H9 (cell line): ENCODE measurements at regions not wholly inside any gene's neighbourhood (a gene's known extent, or its start where the extent isn't known, plus 50 kb on each side); places are given as distances from the start of the nearest gene placed in this dataset.
"Not testable (repeated sequence)": the region's sequence is repeated elsewhere in the genome, so short reads cannot be mapped to it uniquely, and the experiment has no call there.

Experiments
- DNase-seq: peaks from one replicate; pipeline ENCODE4 v3.0.0-alpha.2; 2017
- H2AFZ ChIP-seq: one replicate; pipeline ENCODE4 v1.6.1; 2013; ENCODE audit warnings: mild to moderate bottlenecking, low read length, control low read depth, moderate library complexity
- H2AK5ac ChIP-seq: 2 replicates; pipeline ENCODE4 v1.6.1; 2013; ENCODE audit warnings: low read length, control low read depth, mixed read lengths; ENCODE audit not compliant: insufficient read length
- H2BK120ac ChIP-seq: one replicate; pipeline ENCODE4 v1.6.1; 2013; ENCODE audit warnings: low read depth, mild to moderate bottlenecking, low read length, control low read depth, inconsistent platforms; ENCODE audit not compliant: poor library complexity, severe bottlenecking
- H2BK12ac ChIP-seq: 2 replicates; pipeline ENCODE4 v1.6.1; 2013; ENCODE audit warnings: low read length, control low read depth, mixed read lengths, low read depth; ENCODE audit not compliant: insufficient read length
- H2BK15ac ChIP-seq: 2 replicates; pipeline ENCODE4 v1.6.1; 2013; ENCODE audit warnings: low read depth, low read length, control low read depth
- H2BK20ac ChIP-seq: one replicate; pipeline ENCODE4 v1.6.1; 2013; ENCODE audit warnings: low read depth, mild to moderate bottlenecking, low read length, control low read depth, inconsistent platforms; ENCODE audit not compliant: poor library complexity, severe bottlenecking
- H2BK5ac ChIP-seq: 2 replicates; pipeline ENCODE4 v1.6.1; 2013; ENCODE audit warnings: low read length, control low read depth, mixed read lengths; ENCODE audit not compliant: insufficient read length
- H3K14ac ChIP-seq: 2 replicates; pipeline ENCODE4 v1.6.1; 2013; ENCODE audit warnings: low read length, control low read depth; ENCODE audit not compliant: insufficient read depth
- H3K18ac ChIP-seq: 2 replicates; pipeline ENCODE4 v1.6.1; 2013; ENCODE audit warnings: low read depth, mild to moderate bottlenecking, mixed read lengths, low read length, control low read depth; ENCODE audit not compliant: insufficient read length
- H3K23ac ChIP-seq: 2 replicates; pipeline ENCODE4 v1.6.1; 2013; ENCODE audit warnings: low read length, control low read depth, mixed read lengths, low read depth; ENCODE audit not compliant: insufficient read length
- H3K23me2 ChIP-seq: 2 replicates; pipeline ENCODE4 v1.6.1; 2013; ENCODE audit warnings: low read depth, mild to moderate bottlenecking, mixed read lengths, low read length, control low read depth; ENCODE audit not compliant: insufficient read length, poor library complexity, severe bottlenecking
- H3K27ac ChIP-seq: 2 replicates; pipeline ENCODE4 v1.5.1; 2013; ENCODE audit warnings: low read length, control low read depth, mixed read lengths, low read depth; ENCODE audit not compliant: insufficient read length
- H3K27me3 ChIP-seq: 2 replicates; pipeline ENCODE4 v1.6.1; 2013; ENCODE audit warnings: low read length, control low read depth, inconsistent platforms; ENCODE audit not compliant: insufficient read depth
- H3K4ac ChIP-seq: 2 replicates; pipeline ENCODE4 v1.6.1; 2013; ENCODE audit warnings: low read depth, mild to moderate bottlenecking, control low read depth, inconsistent platforms, low read length, moderate library complexity
- H3K4me1 ChIP-seq: 2 replicates; pipeline ENCODE4 v1.6.1; 2013; ENCODE audit warnings: low read length, control low read depth, inconsistent platforms; ENCODE audit not compliant: insufficient read depth
- H3K4me2 ChIP-seq: 2 replicates; pipeline ENCODE4 v1.6.1; 2013; ENCODE audit warnings: low read length, control low read depth, mixed read lengths; ENCODE audit not compliant: insufficient read length, insufficient read depth
- H3K56ac ChIP-seq: 2 replicates; pipeline ENCODE4 v1.6.1; 2013; ENCODE audit warnings: low read depth, mild to moderate bottlenecking, mixed read lengths, low read length, control low read depth; ENCODE audit not compliant: insufficient read length
- H3K79me1 ChIP-seq: 2 replicates; pipeline ENCODE4 v1.6.1; 2013; ENCODE audit warnings: low read depth, mild to moderate bottlenecking, moderate library complexity, low read length, control low read depth, inconsistent platforms; ENCODE audit not compliant: insufficient read depth, poor library complexity, severe bottlenecking
- H3K79me2 ChIP-seq: 2 replicates; pipeline ENCODE4 v1.6.1; 2013; ENCODE audit warnings: low read length, control low read depth, inconsistent platforms; ENCODE audit not compliant: insufficient read depth
- H3K9ac ChIP-seq: 2 replicates; pipeline ENCODE4 v1.6.1; 2013; ENCODE audit warnings: low read length, control low read depth, mixed read lengths; ENCODE audit not compliant: insufficient read length; ENCODE audit errors: extremely low read depth
- H3K9me3 ChIP-seq: one replicate; pipeline ENCODE4 v1.6.1; 2013; ENCODE audit warnings: low read depth, low read length, inconsistent platforms; ENCODE audit not compliant: control insufficient read depth
- H3T11ph ChIP-seq: one replicate; pipeline ENCODE4 v1.6.1; 2013; ENCODE audit warnings: mild to moderate bottlenecking, low read length, control low read depth, inconsistent platforms
- H4K20me1 ChIP-seq: one replicate; pipeline ENCODE4 v1.6.1; 2013; ENCODE audit not compliant: control insufficient read depth, insufficient read length, insufficient read depth
- H4K5ac ChIP-seq: 2 replicates; pipeline ENCODE4 v1.6.1; 2013; ENCODE audit warnings: low read depth, mild to moderate bottlenecking, mixed read lengths, low read length, control low read depth; ENCODE audit not compliant: insufficient read length
- H4K8ac ChIP-seq: replicated peaks from 2 replicates; pipeline ENCODE4 v1.6.1; 2013; ENCODE audit warnings: low read length, control low read depth, mixed read lengths, low read depth; ENCODE audit not compliant: insufficient read length
- H4K91ac ChIP-seq: 2 replicates; pipeline ENCODE4 v1.6.1; 2013; ENCODE audit warnings: low read depth, mild to moderate bottlenecking, moderate library complexity, mixed read lengths, low read length, control low read depth; ENCODE audit not compliant: insufficient read length
- H3K27ac Mint-ChIP-seq, 3 experiments: 2 replicates in 2 of 3; 3 replicates in 1 of 3; pipeline ENCODE4 v1.8.0; 2020 to 2021; ENCODE audit warnings: mixed read lengths in 3 of 3, mild to moderate bottlenecking in 1 of 3, moderate library complexity in 1 of 3
- H3K27me3 Mint-ChIP-seq: 2 replicates; pipeline ENCODE4 v1.8.0; 2021; ENCODE audit warnings: low read depth, mild to moderate bottlenecking, moderate library complexity, mixed read lengths
- H3K36me3 Mint-ChIP-seq, 3 experiments: 2 replicates in 2 of 3; 3 replicates in 1 of 3; pipeline ENCODE4 v1.8.0; 2020 to 2021; ENCODE audit warnings: low read depth in 3 of 3, mixed read lengths in 3 of 3; ENCODE audit not compliant: insufficient read depth in 1 of 3
- H3K4me1 Mint-ChIP-seq, 2 experiments: 2 replicates each; pipeline ENCODE4 v1.8.0; 2020; ENCODE audit warnings: mixed read lengths in 2 of 2
- H3K4me3 Mint-ChIP-seq, 2 experiments: 2 replicates in 1 of 2; 3 replicates in 1 of 2; pipeline ENCODE4 v1.8.0; 2020 to 2021; ENCODE audit warnings: mild to moderate bottlenecking in 2 of 2, mixed read lengths in 2 of 2, moderate library complexity in 1 of 2
- H3K9me3 Mint-ChIP-seq, 2 experiments: 2 replicates in 1 of 2; 3 replicates in 1 of 2; pipeline ENCODE4 v1.8.0; 2020; ENCODE audit warnings: mild to moderate bottlenecking in 2 of 2, mixed read lengths in 2 of 2, moderate library complexity in 1 of 2
- WGBS: extraction: QIAGEN DNeasy Blood & Tissue Kit; methylation state at CpG from one replicate; pipeline ENCODE4 v1.1.7; 2013; ENCODE audit warnings: missing lambda C conversion rate, low lambda C conversion rate, mixed read lengths; ENCODE audit not compliant: insufficient read length; ENCODE audit errors: extremely low coverage; 5-methylcytosine and 5-hydroxymethylcytosine counted together

GRCh38 chrX:131473809-131474208 is 70.1 kb upstream of the OR13H1 start:
- not testable (repeated sequence) for H4K8ac ChIP-seq, H3K27ac ChIP-seq, H3K18ac ChIP-seq, H3K23ac ChIP-seq, H2BK12ac ChIP-seq, H3K4ac ChIP-seq, DNase-seq, H2AFZ ChIP-seq, H3K4me2 ChIP-seq, H3K9me3 ChIP-seq, H4K20me1 ChIP-seq, H3K9ac ChIP-seq, H3K27me3 ChIP-seq, H2AK5ac ChIP-seq, H4K5ac ChIP-seq, H3K4me3 Mint-ChIP-seq, H3K23me2 ChIP-seq, H2BK20ac ChIP-seq, H3K79me1 ChIP-seq, H3K79me2 ChIP-seq, H3K56ac ChIP-seq, H3K27me3 Mint-ChIP-seq, H3T11ph ChIP-seq, H2BK15ac ChIP-seq, H3K14ac ChIP-seq, H2BK120ac ChIP-seq, H3K4me1 ChIP-seq, H4K91ac ChIP-seq, H2BK5ac ChIP-seq
- Mint-ChIP-seq H3K9me3 (peaks cover 8 to 25% of the 10 kb centered on the region in 2 experiments), H3K27ac (peak overlapping the region in 1 of 3 experiments; percentile 7; a peak in 1 of 7 replicates), H3K4me1 (peaks cover 30% of the 10 kb centered on the region in 2 experiments), H3K36me3 (peaks cover 25 to 40% (median 33%) of the 10 kb centered on the region in 3 experiments)
- WGBS, result no CpG with 5 or more reads among the region's 1 CpG
